ENCODE measurements at regions not wholly inside any gene's neighbourhood (a gene's known extent, or its start where the extent isn't known, plus 50 kb on each side); places are given as distances from the start of the nearest gene placed in this dataset.

DNA sequence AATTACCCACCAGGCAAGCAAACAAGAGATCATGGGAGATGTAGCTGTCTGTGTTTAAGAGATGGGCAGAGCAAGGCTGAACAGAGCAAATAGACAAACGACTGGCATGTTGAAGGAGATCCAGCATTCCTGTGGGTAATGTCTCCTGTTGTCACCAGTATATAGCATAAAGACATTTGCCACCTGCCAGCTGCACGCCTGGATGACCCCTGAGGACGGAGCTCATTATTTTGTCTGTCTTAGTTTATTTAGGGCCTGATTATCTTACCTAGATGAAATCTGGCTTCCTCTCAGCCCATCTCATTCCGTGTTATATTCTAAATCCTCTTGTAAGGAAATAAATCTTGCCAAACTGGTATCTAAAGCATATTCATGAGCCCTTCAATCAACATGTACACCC is 510.3 kb upstream of the LINC00305 start:
- POLR2A ChIA-PET: no interaction called here
- no peaks in the 10 kb centered on the region for H3K27me3 ChIP-seq (ENCODE audit: control insufficient read depth in 2 of 2, insufficient read depth in 2 of 2, low read length in 2 of 2)
- no TSS peak for BruUV-seq (replicated peaks)
- intact Hi-C loops (cut with micrococcal nuclease): loop anchor here (10.0 kb wide), 1 partner anchor 56 kb away; no protein-coding TSS in a partner anchor
- H3K9me1 ChIP-seq (ENCODE audit: control insufficient read depth, insufficient read depth, low read length): no peaks in the 10 kb centered on the region
- CTCF ChIA-PET (ENCODE audit: low intra/inter-chr PET ratio): no interaction called here
- no peaks in the 10 kb centered on the region for H4K20me1 ChIP-seq (replicated peaks; ENCODE audit: control insufficient read depth, insufficient read depth, low read length)
- no peak overlapping the region for H3K9ac ChIP-seq (ENCODE audit: insufficient read depth in 1 of 2, low read depth in 2 of 2, low read length in 2 of 2)
- no peak for ATAC-seq
- whole genome bisulfite sequencing (ENCODE audit: insufficient coverage, low coverage, missing lambda C conversion rate): 0% methylated on average over 4 of the region's 4 CpGs
- no peaks in the 10 kb centered on the region for H3K4me1 ChIP-seq (replicated peaks in 1 of 2; ENCODE audit: control insufficient read depth in 2 of 2, insufficient read depth in 2 of 2, low read length in 2 of 2)
- no peak for FAIRE-seq
- no peak for DNase-seq (ENCODE audit: extremely low read depth in 1 of 4, low spot score in 3 of 4)
- no peak overlapping the region for H3K27ac ChIP-seq (ENCODE audit: extremely low read depth, low read depth, low read length)
- no peak overlapping the region for H2AFZ ChIP-seq (ENCODE audit: low read depth, low read length)
- no peak overlapping the region for H3K4me2 ChIP-seq (ENCODE audit: insufficient read depth, low read length)
- no peaks in the 10 kb centered on the region for H3K36me3 ChIP-seq (ENCODE audit: control insufficient read depth, insufficient read depth, low read length)
- H3K9me3 ChIP-seq (replicated peaks; ENCODE audit: control insufficient read depth, insufficient read depth, low read depth, low read length): no peaks in the 10 kb centered on the region
- in situ Hi-C loops (cut with MboI): no loop called here
- no peak overlapping the region for H3K4me3 ChIP-seq
- TF ChIP-seq, protein P1, sequence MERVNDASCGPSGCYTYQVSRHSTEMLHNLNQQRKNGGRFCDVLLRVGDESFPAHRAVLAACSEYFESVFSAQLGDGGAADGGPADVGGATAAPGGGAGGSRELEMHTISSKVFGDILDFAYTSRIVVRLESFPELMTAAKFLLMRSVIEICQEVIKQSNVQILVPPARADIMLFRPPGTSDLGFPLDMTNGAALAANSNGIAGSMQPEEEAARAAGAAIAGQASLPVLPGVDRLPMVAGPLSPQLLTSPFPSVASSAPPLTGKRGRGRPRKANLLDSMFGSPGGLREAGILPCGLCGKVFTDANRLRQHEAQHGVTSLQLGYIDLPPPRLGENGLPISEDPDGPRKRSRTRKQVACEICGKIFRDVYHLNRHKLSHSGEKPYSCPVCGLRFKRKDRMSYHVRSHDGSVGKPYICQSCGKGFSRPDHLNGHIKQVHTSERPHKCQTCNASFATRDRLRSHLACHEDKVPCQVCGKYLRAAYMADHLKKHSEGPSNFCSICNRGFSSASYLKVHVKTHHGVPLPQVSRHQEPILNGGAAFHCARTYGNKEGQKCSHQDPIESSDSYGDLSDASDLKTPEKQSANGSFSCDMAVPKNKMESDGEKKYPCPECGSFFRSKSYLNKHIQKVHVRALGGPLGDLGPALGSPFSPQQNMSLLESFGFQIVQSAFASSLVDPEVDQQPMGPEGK (CRISPR knock-in tag; IDR thresholded peaks at IDR 0.05; ENCODE audit: borderline replicate concordance): no peak
- TF ChIP-seq MYBL2 (IDR thresholded peaks at IDR 0.05; ENCODE audit: low read depth) (no peak), MYBL2 (CRISPR knock-in tag; IDR thresholded peaks at IDR 0.05; ENCODE audit: borderline replicate concordance) (no peak), FOXK1 (CRISPR knock-in tag; IDR thresholded peaks at IDR 0.05; ENCODE audit: borderline replicate concordance) (no peak)
- no peaks in the 10 kb centered on the region for H3K79me2 ChIP-seq (ENCODE audit: control insufficient read depth, insufficient read depth, low read length)

DNA sequence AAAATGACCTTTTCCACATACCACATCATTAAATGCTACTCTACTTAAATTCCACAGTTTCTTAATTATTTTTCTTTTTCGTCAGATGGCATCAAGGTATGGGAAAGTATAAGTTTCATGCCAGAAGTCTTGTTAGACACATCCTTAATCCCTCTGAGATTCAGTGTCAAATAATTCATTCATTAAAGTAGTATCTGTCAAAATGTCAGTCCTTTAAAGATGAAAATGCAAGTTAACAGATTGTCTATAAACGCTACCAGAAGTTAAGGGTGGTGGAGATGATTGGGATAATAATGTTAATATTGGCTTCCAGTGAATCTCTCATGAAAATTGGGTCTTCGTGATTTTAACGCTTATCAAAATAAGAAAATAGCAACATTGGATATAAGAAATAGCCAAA is 504.2 kb upstream of the LINC00305 start:
- no peak for FAIRE-seq
- Histone ChIP-seq H3K4me3 (no peak overlapping the region), H2AFZ (ENCODE audit: low read depth, low read length) (no peak overlapping the region), H3K36me3 (ENCODE audit: control insufficient read depth, insufficient read depth, low read length) (no peaks in the 10 kb centered on the region), H3K9me1 (ENCODE audit: control insufficient read depth, insufficient read depth, low read length) (no peaks in the 10 kb centered on the region), H3K9ac (ENCODE audit: insufficient read depth in 1 of 2, low read depth in 2 of 2, low read length in 2 of 2) (no peak overlapping the region), H3K9me3 (replicated peaks; ENCODE audit: control insufficient read depth, insufficient read depth, low read depth, low read length) (no peaks in the 10 kb centered on the region), H3K4me2 (ENCODE audit: insufficient read depth, low read length) (no peak overlapping the region), H3K27me3 (ENCODE audit: control insufficient read depth in 2 of 2, insufficient read depth in 2 of 2, low read length in 2 of 2) (no peaks in the 10 kb centered on the region), H3K27ac (ENCODE audit: extremely low read depth, low read depth, low read length) (no peak overlapping the region), H4K20me1 (replicated peaks; ENCODE audit: control insufficient read depth, insufficient read depth, low read length) (no peaks in the 10 kb centered on the region), H3K4me1 (replicated peaks in 1 of 2; ENCODE audit: control insufficient read depth in 2 of 2, insufficient read depth in 2 of 2, low read length in 2 of 2) (no peaks in the 10 kb centered on the region), H3K79me2 (ENCODE audit: control insufficient read depth, insufficient read depth, low read length) (no peaks in the 10 kb centered on the region)
- no peak for DNase-seq (ENCODE audit: extremely low read depth in 1 of 4, low spot score in 3 of 4)
- in situ Hi-C loops (cut with MboI) (no loop called here), intact Hi-C loops (cut with micrococcal nuclease) (loop anchor here (10.0 kb wide), 1 partner anchor 62 kb away; no protein-coding TSS in a partner anchor)
- ChIA-PET POLR2A (no interaction called here), CTCF (ENCODE audit: low intra/inter-chr PET ratio) (no interaction called here)
- ATAC-seq: no peak
- BruUV-seq (replicated peaks): no TSS peak
- 5% methylated on average over 4 of the region's 4 CpGs for WGBS (ENCODE audit: insufficient coverage, low coverage, missing lambda C conversion rate)
- TF ChIP-seq ZNF583 (CRISPR knock-in tag; IDR thresholded peaks at IDR 0.05) (no peak), XRCC4 (IDR thresholded peaks at IDR 0.05; ENCODE audit: extremely low read depth, insufficient read depth, insufficient read length) (no peak)
- TF ChIP-seq, protein P2, sequence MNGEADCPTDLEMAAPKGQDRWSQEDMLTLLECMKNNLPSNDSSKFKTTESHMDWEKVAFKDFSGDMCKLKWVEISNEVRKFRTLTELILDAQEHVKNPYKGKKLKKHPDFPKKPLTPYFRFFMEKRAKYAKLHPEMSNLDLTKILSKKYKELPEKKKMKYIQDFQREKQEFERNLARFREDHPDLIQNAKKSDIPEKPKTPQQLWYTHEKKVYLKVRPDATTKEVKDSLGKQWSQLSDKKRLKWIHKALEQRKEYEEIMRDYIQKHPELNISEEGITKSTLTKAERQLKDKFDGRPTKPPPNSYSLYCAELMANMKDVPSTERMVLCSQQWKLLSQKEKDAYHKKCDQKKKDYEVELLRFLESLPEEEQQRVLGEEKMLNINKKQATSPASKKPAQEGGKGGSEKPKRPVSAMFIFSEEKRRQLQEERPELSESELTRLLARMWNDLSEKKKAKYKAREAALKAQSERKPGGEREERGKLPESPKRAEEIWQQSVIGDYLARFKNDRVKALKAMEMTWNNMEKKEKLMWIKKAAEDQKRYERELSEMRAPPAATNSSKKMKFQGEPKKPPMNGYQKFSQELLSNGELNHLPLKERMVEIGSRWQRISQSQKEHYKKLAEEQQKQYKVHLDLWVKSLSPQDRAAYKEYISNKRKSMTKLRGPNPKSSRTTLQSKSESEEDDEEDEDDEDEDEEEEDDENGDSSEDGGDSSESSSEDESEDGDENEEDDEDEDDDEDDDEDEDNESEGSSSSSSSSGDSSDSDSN (IDR thresholded peaks at IDR 0.05; ENCODE audit: borderline replicate concordance in 1 of 2, low read depth in 2 of 2, low read length in 2 of 2): no peak
- TF ChIP-seq, protein P3, sequence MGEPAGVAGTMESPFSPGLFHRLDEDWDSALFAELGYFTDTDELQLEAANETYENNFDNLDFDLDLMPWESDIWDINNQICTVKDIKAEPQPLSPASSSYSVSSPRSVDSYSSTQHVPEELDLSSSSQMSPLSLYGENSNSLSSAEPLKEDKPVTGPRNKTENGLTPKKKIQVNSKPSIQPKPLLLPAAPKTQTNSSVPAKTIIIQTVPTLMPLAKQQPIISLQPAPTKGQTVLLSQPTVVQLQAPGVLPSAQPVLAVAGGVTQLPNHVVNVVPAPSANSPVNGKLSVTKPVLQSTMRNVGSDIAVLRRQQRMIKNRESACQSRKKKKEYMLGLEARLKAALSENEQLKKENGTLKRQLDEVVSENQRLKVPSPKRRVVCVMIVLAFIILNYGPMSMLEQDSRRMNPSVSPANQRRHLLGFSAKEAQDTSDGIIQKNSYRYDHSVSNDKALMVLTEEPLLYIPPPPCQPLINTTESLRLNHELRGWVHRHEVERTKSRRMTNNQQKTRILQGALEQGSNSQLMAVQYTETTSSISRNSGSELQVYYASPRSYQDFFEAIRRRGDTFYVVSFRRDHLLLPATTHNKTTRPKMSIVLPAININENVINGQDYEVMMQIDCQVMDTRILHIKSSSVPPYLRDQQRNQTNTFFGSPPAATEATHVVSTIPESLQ (CRISPR knock-in tag; IDR thresholded peaks at IDR 0.05): no peak

All from K562 (cell line).